ENCODE measurements at regions not wholly inside any gene's neighbourhood (a gene's known extent, or its start where the extent isn't known, plus 50 kb on each side); places are given as distances from the start of the nearest gene placed in this dataset.

GRCh38 chr12:125210104-125210755, 145.0 kb downstream of the AACS start:
- TF ChIP-seq CTCF (IDR thresholded peaks at IDR 0.05) (no peak), SMAD3 (CRISPR knock-in tag; IDR thresholded peaks at IDR 0.05; ENCODE audit: borderline replicate concordance) (no peak), ZNF423 (CRISPR knock-in tag; IDR thresholded peaks at IDR 0.05) (no peak), NFYB (CRISPR knock-in tag; conservative IDR thresholded peaks at IDR 0.05; ENCODE audit: low read depth) (no peak), NFE2L1 (CRISPR knock-in tag; IDR thresholded peaks at IDR 0.05) (no peak)
